ENCODE measurements at regions not wholly inside any gene's neighbourhood (a gene's known extent, or its start where the extent isn't known, plus 50 kb on each side); places are given as distances from the start of the nearest gene placed in this dataset.

DNA sequence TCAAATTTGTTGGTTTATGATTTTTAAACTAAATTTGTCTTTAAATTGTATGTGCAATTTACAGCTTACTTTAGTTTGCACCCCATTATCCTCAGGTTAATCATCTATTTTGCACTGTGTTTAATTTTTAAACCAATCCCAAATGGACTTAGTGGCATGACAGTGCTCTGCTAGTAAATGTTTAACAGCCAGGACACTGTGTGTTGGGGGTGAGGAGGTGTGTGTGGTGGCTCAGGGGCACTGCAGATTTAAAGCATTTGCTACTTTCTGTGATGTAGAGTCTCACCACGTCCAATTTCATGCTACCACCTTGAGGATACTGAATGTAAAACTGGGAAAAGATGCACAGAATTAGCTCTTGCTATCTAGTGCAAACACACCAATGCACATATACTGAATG, 225.7 kb downstream of the HAO1 start:
- Histone ChIP-seq H3K79me2 (ENCODE audit: control insufficient read depth, insufficient read depth, low read length, poor library complexity) (no peaks in the 10 kb centered on the region), H4K91ac (ENCODE audit: low read depth, low read length) (no peak overlapping the region), H2BK5ac (ENCODE audit: low read depth, low read length, poor library complexity) (no peak overlapping the region), H3K4me3 (ENCODE audit: low read depth, low read length) (no peak overlapping the region), H4K8ac (ENCODE audit: low read depth, low read length) (no peak overlapping the region), H3K27me3 (ENCODE audit: insufficient read depth, low read length) (no peaks in the 10 kb centered on the region), H2AFZ (ENCODE audit: insufficient read depth, low read length, poor library complexity) (no peak overlapping the region), H2BK120ac (ENCODE audit: insufficient read depth, low read length, poor library complexity) (no peak overlapping the region), H2BK12ac (ENCODE audit: low read length) (no peak overlapping the region), H3K36me3 (ENCODE audit: control insufficient read depth in 1 of 2, insufficient read depth in 2 of 2, low read length in 2 of 2) (no peaks in the 10 kb centered on the region), H3K27ac (ENCODE audit: low read depth, low read length) (no peak overlapping the region), H3K18ac (ENCODE audit: low read length) (no peak overlapping the region), H3K9ac (ENCODE audit: low read length) (no peak overlapping the region), H3K23ac (ENCODE audit: low read length) (no peak overlapping the region), H4K12ac (ENCODE audit: low read depth, low read length) (no peak overlapping the region), H3K9me3 (ENCODE audit: insufficient read depth, low read depth, low read length) (no peaks in the 10 kb centered on the region), H3K79me1 (ENCODE audit: low read length) (no peaks in the 10 kb centered on the region), H3K4me1 (ENCODE audit: control insufficient read depth in 1 of 2, insufficient read depth in 2 of 2, low read length in 2 of 2) (no peaks in the 10 kb centered on the region), H3K14ac (ENCODE audit: low read length) (no peak overlapping the region), H2AK5ac (ENCODE audit: low read length) (no peak overlapping the region), H3K4me2 (ENCODE audit: low read length) (no peak overlapping the region), H3K4ac (ENCODE audit: low read depth, low read length) (no peak overlapping the region)
- WGBS (ENCODE audit: extremely low coverage, insufficient coverage, insufficient read length): no CpG with 5 or more reads among the region's 1 CpG
- DNase-seq: no peak

DNA sequence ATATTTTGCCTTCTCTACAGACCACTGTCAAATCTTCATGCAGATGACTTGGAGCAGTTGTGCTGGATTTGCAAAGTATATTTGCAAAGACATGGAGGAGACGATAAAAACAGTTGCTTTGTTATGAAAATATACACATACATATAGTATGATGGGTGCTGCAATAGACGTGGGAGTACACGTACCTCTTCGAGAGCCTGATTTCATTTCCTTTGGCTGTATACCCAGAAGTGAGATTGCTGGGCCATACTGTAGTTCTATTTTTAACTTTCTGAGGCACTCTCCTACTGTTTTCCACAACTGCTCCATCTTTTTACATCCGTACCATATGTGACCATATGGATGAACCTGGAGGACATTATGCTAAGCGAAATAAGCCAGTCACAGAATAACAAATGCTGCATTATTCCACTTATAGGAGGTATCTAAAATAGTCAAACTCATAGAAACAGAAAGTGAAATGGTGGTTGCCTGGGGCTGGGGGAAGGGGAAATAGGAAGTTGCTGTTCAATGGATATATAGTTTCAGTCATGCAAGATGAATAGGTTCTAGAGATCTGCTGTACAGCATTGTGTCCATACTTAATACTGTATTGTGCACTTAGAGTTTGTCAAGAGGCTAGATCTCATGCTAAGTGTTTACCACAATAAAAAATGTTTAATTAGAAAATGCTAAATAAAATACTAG, 223.8 kb downstream of the HAO1 start:
- no CpG with 5 or more reads among the region's 6 CpGs for WGBS (ENCODE audit: extremely low coverage, insufficient coverage, insufficient read length)
- Histone ChIP-seq H3K4ac (ENCODE audit: low read depth, low read length) (no peak overlapping the region), H4K8ac (ENCODE audit: low read depth, low read length) (no peak overlapping the region)

DNA sequence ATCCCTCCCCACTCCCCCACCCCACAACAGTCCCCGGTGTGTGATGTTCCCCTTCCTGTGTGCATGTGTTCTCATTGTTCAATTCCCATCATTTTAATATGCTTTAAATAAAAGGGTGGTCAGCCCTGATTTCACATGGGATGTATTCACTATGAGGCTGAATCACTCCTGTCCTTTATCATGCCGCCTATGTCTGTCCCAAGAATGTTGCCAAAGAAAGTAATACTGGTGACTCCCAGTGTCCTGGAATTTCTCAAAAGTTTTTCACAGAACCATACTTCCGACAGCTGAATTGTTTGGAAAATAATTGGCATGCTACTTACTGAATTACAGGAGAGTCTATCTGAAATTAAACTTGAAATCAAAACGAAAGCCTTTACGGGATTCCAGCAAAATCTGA, 217.7 kb downstream of the HAO1 start:
- no peak overlapping the region for H3K14ac ChIP-seq (ENCODE audit: low read length)
- H2BK5ac ChIP-seq (ENCODE audit: low read depth, low read length, poor library complexity): no peak overlapping the region
- no peak overlapping the region for H2AFZ ChIP-seq (ENCODE audit: insufficient read depth, low read length, poor library complexity)
- no peak overlapping the region for H2BK12ac ChIP-seq (ENCODE audit: low read length)
- no peaks in the 10 kb centered on the region for H3K9me3 ChIP-seq (ENCODE audit: insufficient read depth, low read depth, low read length)
- H3K27me3 ChIP-seq (ENCODE audit: insufficient read depth, low read length): no peaks in the 10 kb centered on the region
- no peak overlapping the region for H2AK5ac ChIP-seq (ENCODE audit: low read length)
- H3K36me3 ChIP-seq (ENCODE audit: control insufficient read depth in 1 of 2, insufficient read depth in 2 of 2, low read length in 2 of 2): no peaks in the 10 kb centered on the region
- no peak overlapping the region for H4K12ac ChIP-seq (ENCODE audit: low read depth, low read length)
- no peak overlapping the region for H4K8ac ChIP-seq (ENCODE audit: low read depth, low read length)
- H3K79me2 ChIP-seq (ENCODE audit: control insufficient read depth, insufficient read depth, low read length, poor library complexity): no peaks in the 10 kb centered on the region
- H3K4me3 ChIP-seq (ENCODE audit: low read depth, low read length): no peak overlapping the region
- no peak overlapping the region for H3K18ac ChIP-seq (ENCODE audit: low read length)
- H4K91ac ChIP-seq (ENCODE audit: low read depth, low read length): no peak overlapping the region
- no peak for DNase-seq
- H3K4ac ChIP-seq (ENCODE audit: low read depth, low read length): no peak overlapping the region
- H3K4me2 ChIP-seq (ENCODE audit: low read length): no peak overlapping the region
- no peak overlapping the region for H3K9ac ChIP-seq (ENCODE audit: low read length)
- no peak overlapping the region for H2BK120ac ChIP-seq (ENCODE audit: insufficient read depth, low read length, poor library complexity)
- H3K79me1 ChIP-seq (ENCODE audit: low read length): no peaks in the 10 kb centered on the region
- no peak overlapping the region for H3K27ac ChIP-seq (ENCODE audit: low read depth, low read length)
- WGBS (ENCODE audit: extremely low coverage, insufficient coverage, insufficient read length): no CpG with 5 or more reads among the region's 5 CpGs
- no peaks in the 10 kb centered on the region for H3K4me1 ChIP-seq (ENCODE audit: control insufficient read depth in 1 of 2, insufficient read depth in 2 of 2, low read length in 2 of 2)
- H3K23ac ChIP-seq (ENCODE audit: low read length): no peak overlapping the region

More for the DNA sequence above, 223.8 kb downstream of the HAO1 start:
- Histone ChIP-seq H4K12ac (ENCODE audit: low read depth, low read length) (no peak overlapping the region), H3K4me3 (ENCODE audit: low read depth, low read length) (no peak overlapping the region), H3K9me3 (ENCODE audit: insufficient read depth, low read depth, low read length) (no peaks in the 10 kb centered on the region), H4K91ac (ENCODE audit: low read depth, low read length) (no peak overlapping the region), H3K4me2 (ENCODE audit: low read length) (no peak overlapping the region), H3K79me2 (ENCODE audit: control insufficient read depth, insufficient read depth, low read length, poor library complexity) (no peaks in the 10 kb centered on the region), H3K23ac (ENCODE audit: low read length) (no peak overlapping the region), H2BK12ac (ENCODE audit: low read length) (no peak overlapping the region), H3K27me3 (ENCODE audit: insufficient read depth, low read length) (no peaks in the 10 kb centered on the region), H3K79me1 (ENCODE audit: low read length) (no peaks in the 10 kb centered on the region), H2BK120ac (ENCODE audit: insufficient read depth, low read length, poor library complexity) (no peak overlapping the region), H3K36me3 (ENCODE audit: control insufficient read depth in 1 of 2, insufficient read depth in 2 of 2, low read length in 2 of 2) (no peaks in the 10 kb centered on the region), H3K27ac (ENCODE audit: low read depth, low read length) (no peak overlapping the region), H3K4me1 (ENCODE audit: control insufficient read depth in 1 of 2, insufficient read depth in 2 of 2, low read length in 2 of 2) (no peaks in the 10 kb centered on the region), H2AFZ (ENCODE audit: insufficient read depth, low read length, poor library complexity) (no peak overlapping the region), H2AK5ac (ENCODE audit: low read length) (no peak overlapping the region), H3K9ac (ENCODE audit: low read length) (no peak overlapping the region), H2BK5ac (ENCODE audit: low read depth, low read length, poor library complexity) (no peak overlapping the region), H3K14ac (ENCODE audit: low read length) (no peak overlapping the region), H3K18ac (ENCODE audit: low read length) (no peak overlapping the region)
- DNase-seq: no peak

DNA sequence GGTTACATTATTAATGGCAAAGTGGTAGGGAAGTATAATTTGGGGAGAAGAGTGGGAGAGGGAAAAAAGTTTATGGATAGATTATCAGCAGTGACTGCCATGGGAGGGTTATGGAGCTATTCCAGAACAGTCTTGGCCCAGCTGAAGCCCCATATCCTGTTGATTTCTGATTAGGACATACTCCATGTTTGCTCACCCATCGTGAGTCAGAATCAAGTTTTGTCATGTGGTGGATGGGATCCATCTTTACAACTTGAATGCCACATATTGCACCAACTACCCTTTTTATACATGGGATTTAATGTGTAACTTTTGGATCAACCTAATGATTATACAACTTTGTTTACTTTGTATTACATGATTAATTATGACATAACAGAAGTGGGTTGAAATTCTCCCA, 217.0 kb downstream of the HAO1 start:
- no peak overlapping the region for H3K4me3 ChIP-seq (ENCODE audit: low read depth, low read length)
- no peak overlapping the region for H3K18ac ChIP-seq (ENCODE audit: low read length)
- H3K23ac ChIP-seq (ENCODE audit: low read length): no peak overlapping the region
- H3K79me2 ChIP-seq (ENCODE audit: control insufficient read depth, insufficient read depth, low read length, poor library complexity): no peaks in the 10 kb centered on the region
- H2AFZ ChIP-seq (ENCODE audit: insufficient read depth, low read length, poor library complexity): no peak overlapping the region
- no peak for DNase-seq
- H3K4ac ChIP-seq (ENCODE audit: low read depth, low read length): no peak overlapping the region
- H3K9me3 ChIP-seq (ENCODE audit: insufficient read depth, low read depth, low read length): no peaks in the 10 kb centered on the region
- H3K36me3 ChIP-seq (ENCODE audit: control insufficient read depth in 1 of 2, insufficient read depth in 2 of 2, low read length in 2 of 2): no peaks in the 10 kb centered on the region
- H2BK120ac ChIP-seq (ENCODE audit: insufficient read depth, low read length, poor library complexity): no peak overlapping the region
- no CpG with 5 or more reads among the region's 1 CpG for WGBS (ENCODE audit: extremely low coverage, insufficient coverage, insufficient read length)
- no peak overlapping the region for H2BK12ac ChIP-seq (ENCODE audit: low read length)
- H3K27ac ChIP-seq (ENCODE audit: low read depth, low read length): no peak overlapping the region
- H3K79me1 ChIP-seq (ENCODE audit: low read length): no peaks in the 10 kb centered on the region
- H3K14ac ChIP-seq (ENCODE audit: low read length): no peak overlapping the region
- H3K4me2 ChIP-seq (ENCODE audit: low read length): no peak overlapping the region
- H3K27me3 ChIP-seq (ENCODE audit: insufficient read depth, low read length): no peaks in the 10 kb centered on the region
- H4K8ac ChIP-seq (ENCODE audit: low read depth, low read length): no peak overlapping the region
- no peak overlapping the region for H3K9ac ChIP-seq (ENCODE audit: low read length)
- no peak overlapping the region for H4K91ac ChIP-seq (ENCODE audit: low read depth, low read length)
- H4K12ac ChIP-seq (ENCODE audit: low read depth, low read length): no peak overlapping the region
- no peaks in the 10 kb centered on the region for H3K4me1 ChIP-seq (ENCODE audit: control insufficient read depth in 1 of 2, insufficient read depth in 2 of 2, low read length in 2 of 2)
- no peak overlapping the region for H2BK5ac ChIP-seq (ENCODE audit: low read depth, low read length, poor library complexity)
- no peak overlapping the region for H2AK5ac ChIP-seq (ENCODE audit: low read length)

All from trophoblast cell (in vitro differentiated cells and primary cell).